ENCODE measurements at regions not wholly inside any gene's neighbourhood (a gene's known extent, or its start where the extent isn't known, plus 50 kb on each side); places are given as distances from the start of the nearest gene placed in this dataset.

DNA sequence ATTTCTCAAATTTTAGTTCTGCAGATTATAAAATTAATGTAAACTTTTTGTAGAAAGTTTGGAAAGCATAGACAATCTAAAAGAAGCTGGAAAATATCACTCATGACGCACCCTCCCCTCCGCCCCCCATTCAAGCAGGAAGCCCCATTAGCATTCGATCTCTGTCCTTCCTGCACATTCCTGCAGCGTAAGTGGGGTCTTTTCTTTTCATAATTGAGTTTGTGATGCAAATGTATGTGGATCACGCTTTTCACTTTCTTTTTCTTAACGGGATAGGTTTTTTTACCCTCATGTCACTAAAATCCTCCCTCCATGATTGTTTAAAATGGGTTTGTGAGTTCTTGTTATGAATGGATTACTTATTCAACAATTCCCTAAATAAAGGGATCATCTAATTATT is 181.7 kb upstream of the HDAC4 start:
- TF ChIP-seq SIN3A (IDR thresholded peaks at IDR 0.05; ENCODE audit: borderline replicate concordance, insufficient read depth, low read length) (no peak), FOXP2 (optimal IDR thresholded peaks at IDR 0.05; ENCODE audit: borderline replicate concordance, extremely low read depth, extremely low read length, insufficient read depth) (no peak), POLR2AphosphoS5 (IDR thresholded peaks at IDR 0.05; ENCODE audit: low read depth, low read length) (no peak), TAF1 (IDR thresholded peaks at IDR 0.05; ENCODE audit: borderline replicate concordance, insufficient read depth, low read length) (no peak)
- TF ChIP-seq, protein P1, sequence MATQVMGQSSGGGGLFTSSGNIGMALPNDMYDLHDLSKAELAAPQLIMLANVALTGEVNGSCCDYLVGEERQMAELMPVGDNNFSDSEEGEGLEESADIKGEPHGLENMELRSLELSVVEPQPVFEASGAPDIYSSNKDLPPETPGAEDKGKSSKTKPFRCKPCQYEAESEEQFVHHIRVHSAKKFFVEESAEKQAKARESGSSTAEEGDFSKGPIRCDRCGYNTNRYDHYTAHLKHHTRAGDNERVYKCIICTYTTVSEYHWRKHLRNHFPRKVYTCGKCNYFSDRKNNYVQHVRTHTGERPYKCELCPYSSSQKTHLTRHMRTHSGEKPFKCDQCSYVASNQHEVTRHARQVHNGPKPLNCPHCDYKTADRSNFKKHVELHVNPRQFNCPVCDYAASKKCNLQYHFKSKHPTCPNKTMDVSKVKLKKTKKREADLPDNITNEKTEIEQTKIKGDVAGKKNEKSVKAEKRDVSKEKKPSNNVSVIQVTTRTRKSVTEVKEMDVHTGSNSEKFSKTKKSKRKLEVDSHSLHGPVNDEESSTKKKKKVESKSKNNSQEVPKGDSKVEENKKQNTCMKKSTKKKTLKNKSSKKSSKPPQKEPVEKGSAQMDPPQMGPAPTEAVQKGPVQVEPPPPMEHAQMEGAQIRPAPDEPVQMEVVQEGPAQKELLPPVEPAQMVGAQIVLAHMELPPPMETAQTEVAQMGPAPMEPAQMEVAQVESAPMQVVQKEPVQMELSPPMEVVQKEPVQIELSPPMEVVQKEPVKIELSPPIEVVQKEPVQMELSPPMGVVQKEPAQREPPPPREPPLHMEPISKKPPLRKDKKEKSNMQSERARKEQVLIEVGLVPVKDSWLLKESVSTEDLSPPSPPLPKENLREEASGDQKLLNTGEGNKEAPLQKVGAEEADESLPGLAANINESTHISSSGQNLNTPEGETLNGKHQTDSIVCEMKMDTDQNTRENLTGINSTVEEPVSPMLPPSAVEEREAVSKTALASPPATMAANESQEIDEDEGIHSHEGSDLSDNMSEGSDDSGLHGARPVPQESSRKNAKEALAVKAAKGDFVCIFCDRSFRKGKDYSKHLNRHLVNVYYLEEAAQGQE (IDR thresholded peaks at IDR 0.05; ENCODE audit: insufficient read depth in 1 of 2, low read depth in 2 of 2, low read length in 2 of 2) = no peak

DNA sequence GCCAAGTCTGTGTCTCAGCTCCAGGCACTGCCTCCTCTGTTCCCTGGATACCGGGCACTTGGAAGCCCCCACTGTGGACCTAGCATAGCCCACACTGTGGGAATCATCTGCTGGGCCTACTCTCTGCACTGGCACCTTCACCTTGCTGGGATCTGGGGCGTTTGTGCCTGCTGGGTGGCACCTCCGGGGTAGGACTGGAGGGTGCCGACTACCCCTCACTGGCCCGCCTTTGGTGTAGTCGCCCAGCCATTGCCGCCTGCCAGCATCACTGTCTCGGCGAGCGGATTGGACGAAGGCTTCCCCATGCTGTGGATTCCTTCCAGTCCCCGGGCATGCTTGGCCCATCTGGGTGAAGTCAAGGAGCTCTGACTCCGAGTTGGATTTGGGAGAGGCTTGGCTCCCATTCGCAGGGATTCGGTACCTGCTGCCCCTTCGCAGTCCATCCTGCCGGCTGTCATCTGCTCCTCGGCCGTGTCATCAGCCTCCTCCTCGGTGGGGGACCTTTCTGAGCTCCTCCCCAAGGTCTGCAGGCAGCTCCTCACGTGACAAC is 180.6 kb upstream of the HDAC4 start:
- no peak for TF ChIP-seq POLR2AphosphoS5 (IDR thresholded peaks at IDR 0.05; ENCODE audit: low read depth, low read length)
- no peak for TF ChIP-seq SIN3A (IDR thresholded peaks at IDR 0.05; ENCODE audit: borderline replicate concordance, insufficient read depth, low read length)
- TF ChIP-seq, protein P1 (IDR thresholded peaks at IDR 0.05; ENCODE audit: insufficient read depth in 1 of 2, low read depth in 2 of 2, low read length in 2 of 2) = no peak

DNA sequence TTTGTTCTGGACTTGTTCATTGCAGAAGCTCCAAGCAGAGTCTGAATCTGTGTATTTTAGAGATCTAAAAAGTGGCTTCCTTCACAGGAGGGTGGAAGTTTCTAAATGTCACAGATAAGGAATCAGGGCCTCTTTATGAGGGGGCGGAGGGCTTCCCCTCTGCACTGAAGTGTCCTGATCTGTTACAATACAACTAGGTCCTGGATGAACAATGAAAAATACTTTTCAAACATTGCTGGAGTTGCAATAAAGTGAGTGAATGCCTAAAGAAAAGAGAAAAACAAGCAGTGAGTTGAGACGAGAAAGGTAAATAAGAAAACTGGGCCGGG is 179.3 kb upstream of the HDAC4 start:
- TF ChIP-seq, protein P1 (IDR thresholded peaks at IDR 0.05; ENCODE audit: insufficient read depth in 1 of 2, low read depth in 2 of 2, low read length in 2 of 2) = no peak
- TF ChIP-seq SIN3A (IDR thresholded peaks at IDR 0.05; ENCODE audit: borderline replicate concordance, insufficient read depth, low read length) = no peak
- TF ChIP-seq TAF1 (IDR thresholded peaks at IDR 0.05; ENCODE audit: borderline replicate concordance, insufficient read depth, low read length) = no peak
- TF ChIP-seq FOXP2 (optimal IDR thresholded peaks at IDR 0.05; ENCODE audit: borderline replicate concordance, extremely low read depth, extremely low read length, insufficient read depth) = no peak
- TF ChIP-seq POLR2AphosphoS5 (IDR thresholded peaks at IDR 0.05; ENCODE audit: low read depth, low read length) = no peak

DNA sequence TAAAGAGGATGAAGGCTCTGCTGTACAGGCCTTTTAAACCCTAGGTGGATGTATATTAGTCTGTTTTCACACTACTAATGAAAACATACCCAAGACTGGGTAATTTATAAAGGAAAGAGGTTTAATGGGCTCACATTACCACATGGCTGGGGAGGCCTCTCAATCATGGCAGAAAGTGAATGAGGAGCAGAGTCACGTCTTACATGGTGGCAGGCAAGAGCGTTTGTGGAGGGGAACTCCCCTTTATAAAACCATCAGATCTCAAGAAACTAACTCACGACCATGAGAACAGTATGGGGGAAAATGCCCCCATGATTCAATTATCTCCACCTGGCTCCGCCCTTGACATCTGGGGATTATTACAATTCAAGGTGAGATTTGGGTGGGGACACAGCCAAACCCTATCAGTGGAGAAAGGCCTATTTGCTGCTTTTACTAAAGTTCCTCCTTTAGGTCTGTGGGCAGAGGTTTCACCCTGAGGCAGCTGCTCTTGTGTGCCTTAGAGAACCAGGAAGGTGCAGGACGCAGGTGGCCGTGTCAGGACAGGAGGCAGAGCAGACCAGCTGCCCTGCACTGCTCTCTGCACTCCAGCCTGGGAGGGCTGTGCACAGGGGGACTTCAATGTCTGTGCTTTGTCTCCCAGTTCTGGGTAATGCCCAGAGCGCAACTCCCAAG is 178.8 kb upstream of the HDAC4 start:
- TF ChIP-seq POLR2AphosphoS5 (IDR thresholded peaks at IDR 0.05; ENCODE audit: low read depth, low read length) (no peak), TAF1 (IDR thresholded peaks at IDR 0.05; ENCODE audit: borderline replicate concordance, insufficient read depth, low read length) (no peak), FOXP2 (optimal IDR thresholded peaks at IDR 0.05; ENCODE audit: borderline replicate concordance, extremely low read depth, extremely low read length, insufficient read depth) (no peak), SIN3A (IDR thresholded peaks at IDR 0.05; ENCODE audit: borderline replicate concordance, insufficient read depth, low read length) (no peak)
- TF ChIP-seq, protein P1 (IDR thresholded peaks at IDR 0.05; ENCODE audit: insufficient read depth in 1 of 2, low read depth in 2 of 2, low read length in 2 of 2) = no peak
